Ureter (tissue), 1 donor: ENCODE measurements at regions not wholly inside any gene's neighbourhood (a gene's known extent, or its start where the extent isn't known, plus 50 kb on each side); places are given as distances from the start of the nearest gene placed in this dataset.
"Not testable (repeated sequence)": the region's sequence is repeated elsewhere in the genome, so short reads cannot be mapped to it uniquely, and the experiment has no call there.

ENCODE experiments used
- DNase-seq: peaks from one replicate; pipeline ENCODE4 v3.0.0-alpha.2; 2020; ENCODE audit warnings: low spot score
- donor health status: DM: yes; HTN: yes; CAD: no.

DNA sequence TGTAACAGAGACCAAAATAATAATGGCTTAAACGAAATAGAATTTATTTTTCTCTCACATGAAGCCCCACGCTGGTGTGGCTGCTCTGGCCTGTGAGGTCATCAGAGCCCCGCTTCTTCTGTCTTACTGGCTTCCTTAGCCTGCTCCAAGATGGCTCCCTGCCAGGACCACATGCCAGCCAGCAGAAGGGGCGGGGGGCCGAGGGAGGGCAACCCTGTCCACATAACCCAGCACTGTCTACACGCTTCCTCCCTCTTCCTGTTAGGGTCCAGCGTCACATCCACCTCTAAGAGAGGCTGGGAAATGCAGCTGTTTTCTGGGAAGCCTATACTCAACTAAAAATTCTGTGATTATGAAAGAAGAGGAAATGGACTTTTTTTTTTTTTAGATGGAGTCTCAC lies 107.9 kb upstream of the DLG1 start:
- no peak for DNase-seq

DNA sequence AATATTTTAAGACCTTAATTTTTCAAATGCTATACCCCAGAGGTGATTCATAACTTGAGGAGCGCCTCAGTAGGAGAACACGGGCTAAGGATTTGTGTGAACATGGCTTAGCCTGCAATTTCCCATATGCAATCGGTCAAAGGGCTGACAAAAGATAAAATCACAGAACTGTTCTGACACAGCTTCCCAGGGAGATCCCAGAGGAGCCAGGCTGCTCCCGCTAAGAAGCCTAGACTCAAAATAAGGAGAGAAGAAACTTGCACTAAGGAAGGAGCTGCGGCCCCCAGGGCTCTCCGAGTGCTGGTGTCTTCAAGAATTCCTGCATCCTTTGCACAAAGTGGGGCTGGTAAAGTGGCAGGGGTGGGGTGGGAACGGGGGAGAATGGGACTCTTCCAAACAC lies 106.3 kb upstream of the DLG1 start:
- no peak for DNase-seq

DNA sequence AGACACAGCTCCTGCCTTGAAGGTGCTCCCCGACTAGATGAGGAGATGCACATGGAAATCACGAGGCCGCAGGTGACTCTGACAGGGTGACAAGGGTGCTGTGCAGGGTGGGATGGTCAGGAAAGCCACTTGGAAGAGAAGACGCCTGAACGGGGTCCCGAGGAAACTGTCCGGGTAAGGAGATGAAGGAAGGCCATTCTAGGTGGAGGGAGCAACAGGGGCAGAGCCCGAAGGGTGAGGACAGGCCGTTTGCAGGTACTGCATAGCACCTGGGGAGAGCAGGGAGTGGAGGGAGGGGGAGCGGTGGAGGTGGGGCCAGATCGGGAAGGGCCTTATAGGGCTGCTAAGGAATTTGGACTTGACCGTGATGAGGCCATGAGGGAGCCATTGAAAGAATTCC lies 105.6 kb upstream of the DLG1 start:
- DNase-seq: no peak

DNA sequence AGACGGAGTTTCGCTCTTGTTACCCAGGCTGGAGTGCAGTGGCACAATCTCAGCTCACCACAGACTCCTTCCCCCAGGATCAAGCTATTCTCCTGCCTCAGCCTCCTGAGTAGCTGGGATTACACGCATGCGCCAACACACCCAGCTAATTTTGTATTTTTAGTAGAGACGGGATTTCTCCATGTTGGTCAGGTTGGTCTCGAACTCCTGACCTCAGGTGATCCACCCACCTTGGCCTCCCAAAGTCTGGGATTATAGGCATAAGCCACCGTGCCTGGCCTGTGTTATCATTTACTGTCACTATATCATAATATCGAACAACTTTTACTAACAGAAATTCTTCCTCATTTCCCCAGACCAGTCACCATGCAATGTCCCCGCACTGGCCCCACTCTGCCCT lies 104.0 kb upstream of the DLG1 start:
- DNase-seq: not testable (repeated sequence)

DNA sequence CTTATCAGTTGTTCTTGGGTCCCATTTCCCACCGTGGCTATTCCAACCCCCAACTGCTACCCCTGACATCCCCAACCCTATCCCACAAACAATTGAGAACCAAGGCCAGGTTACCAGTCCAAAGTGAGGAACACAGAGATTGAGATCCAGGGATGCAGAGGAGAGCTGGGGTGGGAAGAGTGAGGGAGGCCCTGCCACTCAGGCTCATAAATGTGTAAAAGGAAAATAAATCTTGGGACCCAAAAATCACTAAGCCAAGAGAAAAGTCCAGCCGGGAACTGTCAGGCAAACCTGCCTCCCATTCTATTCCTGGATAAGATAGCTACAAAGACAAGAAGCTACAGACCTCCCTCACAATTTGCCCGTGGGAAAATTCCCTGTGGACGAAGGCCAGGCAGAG lies 101.1 kb upstream of the DLG1 start:
- DNase-seq: no peak

DNA sequence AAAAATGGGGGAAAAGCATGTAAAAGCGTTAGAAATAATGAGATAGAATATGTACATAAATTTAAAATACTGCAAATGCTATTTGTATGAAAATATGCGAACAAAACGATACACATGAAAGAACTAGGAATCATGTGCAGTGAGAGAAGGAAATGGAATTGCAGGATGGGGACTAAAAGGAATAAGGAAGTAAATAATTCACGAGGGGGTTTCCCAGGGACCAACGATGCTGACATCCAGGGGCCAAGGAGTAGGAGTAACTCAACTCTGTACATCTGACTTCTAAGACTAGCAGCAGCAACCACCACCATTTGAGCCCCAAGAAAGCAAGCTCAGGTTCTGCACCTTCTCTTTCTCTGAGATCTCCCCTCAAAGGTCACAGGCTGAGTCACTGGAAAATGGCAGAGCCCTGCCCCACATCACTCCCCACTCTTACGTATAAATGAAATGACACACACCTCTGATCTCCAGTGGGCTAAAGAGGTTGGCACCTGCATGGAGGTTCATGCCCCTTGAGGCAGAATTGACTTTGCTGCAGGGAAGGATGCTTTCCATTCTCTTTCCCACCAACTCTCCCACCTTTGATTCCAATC lies 100.0 kb upstream of the DLG1 start:
- DNase-seq: no peak

DNA sequence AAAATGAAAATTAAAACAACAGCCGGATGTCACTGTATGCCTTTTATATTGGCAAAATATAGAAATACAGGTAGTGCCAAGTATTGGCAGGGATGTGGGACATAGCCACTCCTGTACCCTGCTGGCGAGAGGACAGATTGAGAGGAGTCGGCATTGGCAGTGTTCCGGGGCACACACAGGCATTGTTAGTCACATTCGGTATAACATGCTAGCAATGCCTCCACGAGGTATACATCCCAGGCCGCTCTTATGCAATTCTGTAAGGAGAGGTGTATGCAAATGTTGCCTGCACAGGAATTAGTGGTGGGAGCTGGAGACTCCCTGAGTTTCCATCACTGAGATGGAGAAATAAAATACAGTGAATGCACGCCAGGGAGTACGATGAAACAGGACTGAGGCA lies 99.4 kb upstream of the DLG1 start:
- DNase-seq: no peak

DNA sequence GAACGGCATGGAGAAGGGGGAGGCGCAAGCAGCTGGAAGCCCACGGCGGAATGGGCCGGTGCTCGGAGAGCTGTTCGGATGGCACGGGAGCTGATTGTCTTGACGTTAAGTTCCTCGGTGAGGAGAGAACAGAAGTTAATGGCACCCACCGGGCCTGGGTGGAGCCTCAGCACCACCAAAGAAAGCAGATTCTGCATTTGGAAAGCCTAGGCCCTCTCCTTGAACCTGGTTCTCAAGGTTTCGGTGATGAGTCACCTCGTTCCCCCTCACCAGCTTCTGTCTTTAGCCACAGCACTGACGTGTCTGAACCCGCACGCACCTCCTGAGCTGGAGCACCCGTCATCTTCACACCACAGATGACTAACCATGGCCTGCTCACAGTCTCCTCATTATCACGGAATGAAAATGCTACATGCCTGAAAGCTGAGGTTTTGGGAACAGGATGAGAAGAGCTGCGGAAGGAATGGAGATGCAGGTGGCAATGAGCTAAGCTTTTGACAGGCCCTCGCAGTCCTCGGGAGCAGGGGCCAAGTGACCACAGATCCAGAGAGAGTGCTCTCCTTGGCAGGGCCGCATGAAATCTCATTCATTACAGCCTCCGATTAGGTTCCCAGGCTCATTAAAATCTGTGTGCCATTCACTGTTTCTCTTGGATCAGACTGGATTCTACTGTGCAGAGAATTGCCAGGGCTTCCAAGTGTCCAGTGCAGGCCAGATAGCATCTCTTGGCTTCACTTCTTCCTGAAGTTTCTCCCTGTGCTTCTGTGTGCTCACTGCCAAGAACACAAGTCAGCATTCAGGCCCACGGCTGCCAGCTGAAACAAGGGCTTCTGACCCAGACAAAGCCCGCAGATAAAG lies 96.3 kb upstream of the DLG1 start:
- DNase-seq: peak; percentile 81

DNA sequence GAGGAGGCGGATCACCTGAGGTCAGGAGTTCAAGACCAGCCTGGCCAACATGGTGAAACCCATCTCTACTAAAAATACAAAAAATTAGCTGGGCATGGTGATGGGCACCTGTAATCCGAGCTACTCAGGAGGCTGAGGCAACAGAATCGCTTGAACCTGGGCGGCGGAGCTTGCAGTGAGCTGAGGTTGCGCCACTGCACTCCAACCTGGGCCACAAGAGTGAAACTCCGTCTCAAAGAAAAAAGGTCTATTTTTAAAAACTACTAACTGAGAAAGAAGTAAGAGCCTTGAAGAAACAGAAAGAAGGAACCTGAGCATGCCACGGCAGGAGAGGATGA lies 95.7 kb upstream of the DLG1 start:
- DNase-seq: not testable (repeated sequence)

DNA sequence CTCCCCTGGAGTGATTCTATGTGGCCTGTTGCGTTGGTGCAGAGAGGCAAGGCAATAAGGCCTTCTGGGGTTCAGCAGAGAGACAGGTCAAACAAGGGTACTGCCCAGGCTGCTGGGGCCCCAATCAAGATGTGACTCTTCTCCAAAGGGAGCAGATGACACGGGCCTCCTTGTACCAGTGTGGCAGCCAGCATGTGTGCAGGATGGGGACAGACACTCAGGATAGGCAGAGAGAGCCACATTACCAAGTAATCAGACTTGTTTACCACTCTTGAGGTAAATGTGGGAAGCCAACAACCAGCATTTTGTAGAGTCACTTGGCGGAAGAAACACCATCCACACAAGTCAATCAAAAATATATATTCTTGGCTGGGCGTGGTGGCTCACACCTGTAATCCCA lies 95.3 kb upstream of the DLG1 start:
- DNase-seq: no peak

DNA sequence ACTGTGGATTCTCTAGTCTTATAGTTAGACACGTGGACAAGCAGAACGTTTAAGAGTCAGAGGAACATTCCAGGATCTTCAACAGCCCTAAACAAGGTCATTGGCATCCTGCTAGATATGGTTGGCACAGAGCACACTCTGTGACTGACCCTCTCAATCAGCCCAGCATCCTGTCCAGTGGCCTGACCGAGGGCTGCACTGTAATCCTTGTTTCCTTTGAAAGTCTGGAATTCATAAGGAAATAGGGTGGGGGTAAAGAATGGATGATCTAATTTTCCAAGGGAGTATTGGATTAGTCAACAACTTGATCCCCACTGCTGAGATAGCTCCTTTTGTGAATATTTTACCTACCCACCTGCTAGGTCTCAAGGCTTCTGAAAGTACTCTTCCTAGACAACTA lies 94.5 kb upstream of the DLG1 start:
- DNase-seq: no peak

DNA sequence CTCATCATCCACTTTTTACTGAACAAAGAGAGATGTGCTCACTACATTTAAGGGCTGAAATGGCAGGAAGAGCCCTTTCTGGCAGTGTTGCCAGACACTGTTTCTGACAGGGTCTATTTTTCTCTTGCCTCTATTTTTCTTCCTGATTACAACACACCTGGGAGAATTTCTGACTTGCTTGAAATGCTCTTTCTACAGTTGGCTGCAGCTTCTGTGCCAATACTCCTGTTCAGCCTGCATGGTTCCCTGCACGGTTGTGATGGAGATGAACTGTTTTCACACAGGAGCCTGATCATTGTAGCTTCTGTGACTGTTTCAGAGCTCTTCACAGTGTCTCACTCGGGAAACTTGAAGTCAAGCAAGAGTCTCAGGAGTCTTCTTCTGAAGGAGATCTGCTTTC lies 83.0 kb upstream of the DLG1 start:
- DNase-seq: no peak

DNA sequence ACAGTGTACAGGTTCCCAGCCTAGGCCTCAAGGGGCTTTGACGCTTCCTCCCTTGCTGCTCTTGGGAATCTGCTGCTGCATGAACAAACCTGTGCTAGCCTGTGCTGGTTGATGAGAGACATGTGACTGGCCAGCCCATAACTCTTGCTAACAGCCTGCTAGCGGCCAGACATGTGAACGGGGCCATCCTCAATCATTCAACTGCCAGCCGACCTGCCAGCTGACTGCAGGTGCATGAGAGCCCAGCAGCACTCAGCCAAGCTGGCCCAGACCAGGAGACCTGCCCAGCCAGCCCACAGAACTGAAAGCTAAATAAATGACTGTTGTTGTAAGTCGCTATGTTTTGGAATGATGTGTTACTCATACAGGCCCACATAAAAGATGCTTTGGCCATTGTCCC lies 82.4 kb upstream of the DLG1 start:
- peak; percentile 59 for DNase-seq

DNA sequence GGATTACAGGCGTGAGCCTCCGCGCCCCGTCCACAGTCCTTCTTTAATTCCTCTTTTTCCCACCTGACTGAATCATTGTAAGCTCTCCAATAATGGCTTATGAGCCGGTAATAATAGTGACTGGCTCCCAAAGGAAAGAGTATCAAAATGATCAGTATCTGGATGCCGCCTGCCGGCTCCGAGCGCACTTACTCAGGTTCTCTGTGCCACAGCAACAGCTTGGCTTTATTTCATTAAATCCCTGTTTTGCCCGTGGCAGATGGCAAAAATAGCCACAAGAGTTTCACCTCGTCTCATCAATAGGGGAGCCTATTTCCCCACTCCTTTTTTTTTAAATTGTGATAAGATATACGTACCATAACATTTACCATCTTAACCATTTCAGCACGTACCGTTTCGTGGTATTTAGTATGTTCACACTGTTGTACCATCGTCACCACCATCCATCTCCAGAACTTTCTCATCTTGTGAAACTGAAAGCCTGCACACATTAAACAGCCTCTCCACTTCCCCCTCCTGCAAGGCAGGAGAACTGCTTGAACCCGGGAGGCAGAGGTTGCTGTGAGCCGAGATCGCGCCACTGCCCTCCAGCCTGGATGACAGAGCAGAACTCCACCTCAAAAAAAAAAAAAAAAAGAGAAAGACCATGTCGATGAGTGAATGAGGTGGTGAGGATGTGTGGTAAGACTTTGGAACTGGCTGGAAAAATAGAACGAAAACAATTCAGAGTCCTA lies 80.7 kb upstream of the DLG1 start:
- no peak for DNase-seq

DNA sequence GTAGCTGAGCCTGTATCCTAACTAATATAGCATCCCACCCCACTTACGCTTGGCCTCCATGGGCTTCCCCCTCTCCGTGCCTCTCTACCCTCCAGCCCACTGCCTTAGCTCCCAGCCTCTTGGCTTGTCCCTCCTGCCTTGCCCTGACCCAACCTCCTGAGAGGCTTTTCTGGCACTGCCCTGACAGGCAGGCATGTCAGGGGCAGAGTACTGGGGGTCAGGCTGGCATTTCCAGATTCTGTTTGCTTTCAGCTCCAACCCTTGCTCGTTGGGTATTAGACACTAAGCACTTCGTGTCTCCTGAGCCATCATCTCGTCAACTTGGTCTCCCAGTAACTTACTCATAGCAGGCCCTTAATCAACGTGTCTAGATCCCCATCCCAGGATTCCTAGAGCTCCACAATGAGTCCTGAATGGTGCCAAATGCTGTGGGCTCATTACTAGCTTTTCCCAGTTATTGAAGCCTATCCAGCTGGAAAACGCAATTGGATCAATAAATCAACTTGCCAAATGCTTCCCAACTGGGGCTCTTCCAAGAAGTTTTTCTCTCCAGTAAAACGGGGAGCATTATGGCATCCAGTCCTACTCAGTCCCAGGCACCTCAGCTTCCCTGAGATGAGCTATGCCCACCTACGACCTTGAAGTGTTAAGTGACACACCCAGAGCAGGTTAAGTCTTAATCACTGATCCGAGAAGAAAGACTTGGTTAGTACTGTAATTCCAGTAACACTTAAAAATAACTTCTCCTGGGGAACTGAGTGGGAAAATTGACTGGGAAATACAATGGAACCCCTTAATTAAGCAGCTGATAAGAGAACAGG lies 78.5 kb upstream of the DLG1 start:
- DNase-seq: no peak

DNA sequence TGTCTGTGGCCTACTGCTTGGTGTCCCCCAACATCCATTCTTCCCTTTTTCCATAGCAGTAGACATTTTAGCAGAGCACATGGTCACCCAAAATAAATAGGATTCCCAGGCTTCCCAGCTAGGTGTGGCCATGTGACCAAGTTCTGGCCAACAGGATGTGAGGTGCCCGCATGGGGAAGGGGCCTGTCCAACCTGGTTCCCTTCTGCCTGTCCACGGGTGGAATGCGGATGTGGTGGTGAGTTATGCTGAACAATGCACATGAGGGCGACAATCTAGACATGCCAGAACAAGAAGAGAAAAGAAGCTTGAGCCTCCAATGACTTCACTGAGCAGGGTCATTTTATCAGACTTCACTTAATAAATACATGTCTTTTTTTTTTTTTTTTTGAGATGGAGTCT lies 77.6 kb upstream of the DLG1 start:
- DNase-seq: peak; percentile 74

DNA sequence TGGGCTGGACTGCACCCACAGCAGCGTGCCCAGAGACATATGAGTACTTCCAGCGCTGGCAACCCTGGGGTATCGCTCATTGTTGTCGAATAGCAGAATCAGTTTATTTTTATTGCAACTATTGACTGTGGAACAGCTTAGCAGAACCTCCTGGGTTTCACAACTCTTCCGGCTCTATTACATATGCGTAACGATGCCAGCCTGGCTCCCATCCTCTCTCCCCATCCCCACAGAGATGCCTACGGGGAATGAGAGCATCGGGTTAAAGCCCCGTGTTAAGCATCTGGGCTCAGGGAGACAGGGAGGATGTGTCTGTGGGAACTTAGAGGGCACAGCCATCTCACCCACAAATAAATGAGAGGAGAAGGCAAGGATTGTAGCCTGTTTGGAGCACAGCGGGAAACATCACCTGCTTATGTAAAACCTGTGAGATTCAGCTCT lies 76.6 kb upstream of the DLG1 start:
- no peak for DNase-seq

DNA sequence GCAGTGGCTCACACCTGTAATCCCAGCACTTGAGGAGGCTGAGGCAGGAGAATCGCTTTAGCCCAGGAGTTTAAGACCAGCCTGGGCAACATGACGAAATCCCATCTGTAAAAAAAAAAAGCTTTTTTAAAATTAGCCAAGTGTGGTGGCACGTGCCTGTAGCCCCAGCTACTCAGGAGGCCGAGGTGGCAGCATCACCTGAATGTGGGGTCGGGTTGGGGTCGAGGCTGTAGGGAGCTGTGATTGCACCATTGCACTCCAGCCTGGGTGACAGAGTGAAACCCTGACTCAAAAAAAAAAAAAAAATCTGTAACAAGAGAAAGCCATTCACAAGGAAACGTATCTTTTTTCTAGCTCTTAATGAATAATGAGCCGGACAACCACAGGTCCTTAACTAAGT lies 74.7 kb upstream of the DLG1 start:
- no peak for DNase-seq

DNA sequence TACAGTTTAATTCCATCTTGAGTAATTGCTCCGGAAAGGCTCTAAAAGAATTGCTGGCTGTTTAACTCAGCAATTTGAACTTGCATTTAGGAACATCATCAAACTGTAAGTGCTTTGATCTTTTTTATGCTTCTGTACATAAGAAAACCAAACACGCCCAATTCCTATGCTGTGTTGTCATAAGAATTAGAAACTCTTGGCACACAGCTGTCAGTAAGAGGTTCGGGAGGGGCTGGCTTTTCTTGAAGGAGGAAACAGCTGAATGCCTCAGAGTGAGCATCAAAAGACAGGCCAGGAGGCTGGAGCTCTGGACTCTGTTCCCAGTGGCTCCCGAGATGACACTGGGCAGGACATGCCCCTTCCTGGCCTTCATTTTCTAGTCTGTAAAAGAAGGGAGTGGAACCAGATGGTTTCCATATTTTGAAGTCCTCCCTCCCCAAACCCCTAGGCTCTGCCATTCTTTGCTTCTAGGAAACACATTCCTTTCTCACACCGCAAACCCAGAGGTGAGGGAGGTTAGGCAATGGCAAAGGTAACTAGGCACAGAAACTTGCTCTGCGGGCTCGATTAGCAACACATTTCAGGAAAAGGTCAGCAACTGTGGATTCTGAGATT lies 73.7 kb upstream of the DLG1 start:
- no peak for DNase-seq

DNA sequence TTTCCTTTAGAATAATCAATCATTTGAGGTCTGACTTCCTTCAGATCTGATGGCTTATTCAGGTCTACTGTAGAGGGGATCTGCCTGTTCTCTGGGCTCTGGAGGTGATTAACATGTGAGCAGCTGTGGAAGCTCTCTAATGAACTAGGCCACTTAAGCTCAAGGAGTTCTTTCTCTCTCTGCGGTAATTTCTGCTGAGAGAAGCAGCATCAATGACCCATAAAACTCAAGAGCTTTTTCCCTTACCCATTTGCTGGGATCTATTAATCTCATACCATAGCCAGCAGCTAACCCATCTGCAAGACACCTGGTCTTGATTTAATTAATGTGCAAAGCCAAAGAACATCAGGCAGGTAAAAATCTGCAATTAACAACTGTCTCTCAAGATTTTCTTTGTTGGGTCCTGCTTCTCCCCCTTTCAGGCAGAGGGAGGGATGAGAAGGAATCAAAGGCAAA lies 73.2 kb upstream of the DLG1 start:
- no peak for DNase-seq

DNA sequence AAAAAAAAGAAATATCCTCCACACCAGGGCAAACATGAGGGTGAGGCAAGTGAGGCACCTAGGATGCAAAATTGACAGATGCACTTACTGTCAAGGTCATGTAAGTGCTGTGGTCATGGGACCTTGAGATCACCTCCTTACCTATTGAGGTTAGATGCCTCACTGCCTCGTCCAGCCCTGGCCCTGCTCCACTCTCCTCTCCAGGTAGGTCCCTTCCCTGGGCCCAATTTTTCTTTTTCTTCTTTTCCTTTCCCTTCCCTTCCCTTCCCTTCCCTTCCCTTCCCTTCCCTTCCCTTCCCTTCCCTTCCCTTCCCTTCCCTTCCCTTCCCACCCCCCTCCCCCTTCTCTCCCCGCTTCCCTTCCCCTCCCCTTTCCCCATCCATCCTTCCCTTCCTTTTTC lies 71.1 kb upstream of the DLG1 start:
- no peak for DNase-seq

DNA sequence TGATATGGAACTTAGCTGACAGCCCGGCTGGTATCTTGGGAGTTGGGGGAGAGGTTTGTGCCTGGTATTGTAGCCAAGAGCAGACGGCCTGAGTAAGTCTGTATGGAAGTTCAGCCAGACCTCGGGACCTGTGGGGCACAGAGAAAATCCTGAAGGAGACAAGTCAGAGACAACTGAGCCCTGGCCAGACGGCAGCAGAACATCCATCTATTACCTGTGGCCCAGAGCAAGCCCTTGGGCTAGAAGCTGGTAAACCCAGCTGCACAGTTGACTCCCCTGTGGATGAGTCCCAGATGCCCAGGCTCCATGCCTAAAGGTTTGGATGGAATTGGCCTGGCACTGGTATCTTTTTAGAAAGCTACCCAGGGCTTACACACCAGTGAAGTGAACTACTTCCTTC lies 70.4 kb upstream of the DLG1 start:
- DNase-seq: no peak
